ENCODE measurements at regions not wholly inside any gene's neighbourhood (a gene's known extent, or its start where the extent isn't known, plus 50 kb on each side); places are given as distances from the start of the nearest gene placed in this dataset.

DNA sequence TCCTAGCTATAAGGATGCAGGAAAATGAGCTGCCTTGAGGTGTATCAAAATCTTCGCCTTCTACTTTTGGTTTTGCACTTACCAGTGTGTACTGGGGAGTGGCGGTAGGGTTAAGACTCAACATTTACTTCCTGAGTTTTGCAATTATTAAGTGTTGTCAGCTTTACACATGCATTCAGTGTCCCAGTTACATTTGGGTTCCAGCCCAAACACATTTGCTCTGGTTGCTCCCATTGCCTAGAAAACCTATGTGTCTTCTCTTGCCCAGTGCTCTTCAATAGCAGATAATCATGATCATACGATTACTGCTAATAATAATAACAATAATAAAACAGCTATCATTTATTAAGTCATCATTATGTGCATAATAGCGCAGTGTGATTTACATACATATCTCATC lies 241.5 kb upstream of the PAPPA start:
- TF ChIP-seq POLR2AphosphoS5 (IDR thresholded peaks at IDR 0.05; ENCODE audit: low read depth, low read length): no peak
- TF ChIP-seq, protein P1, sequence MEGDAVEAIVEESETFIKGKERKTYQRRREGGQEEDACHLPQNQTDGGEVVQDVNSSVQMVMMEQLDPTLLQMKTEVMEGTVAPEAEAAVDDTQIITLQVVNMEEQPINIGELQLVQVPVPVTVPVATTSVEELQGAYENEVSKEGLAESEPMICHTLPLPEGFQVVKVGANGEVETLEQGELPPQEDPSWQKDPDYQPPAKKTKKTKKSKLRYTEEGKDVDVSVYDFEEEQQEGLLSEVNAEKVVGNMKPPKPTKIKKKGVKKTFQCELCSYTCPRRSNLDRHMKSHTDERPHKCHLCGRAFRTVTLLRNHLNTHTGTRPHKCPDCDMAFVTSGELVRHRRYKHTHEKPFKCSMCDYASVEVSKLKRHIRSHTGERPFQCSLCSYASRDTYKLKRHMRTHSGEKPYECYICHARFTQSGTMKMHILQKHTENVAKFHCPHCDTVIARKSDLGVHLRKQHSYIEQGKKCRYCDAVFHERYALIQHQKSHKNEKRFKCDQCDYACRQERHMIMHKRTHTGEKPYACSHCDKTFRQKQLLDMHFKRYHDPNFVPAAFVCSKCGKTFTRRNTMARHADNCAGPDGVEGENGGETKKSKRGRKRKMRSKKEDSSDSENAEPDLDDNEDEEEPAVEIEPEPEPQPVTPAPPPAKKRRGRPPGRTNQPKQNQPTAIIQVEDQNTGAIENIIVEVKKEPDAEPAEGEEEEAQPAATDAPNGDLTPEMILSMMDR (IDR thresholded peaks at IDR 0.05): no peak
- TF ChIP-seq, protein P2, sequence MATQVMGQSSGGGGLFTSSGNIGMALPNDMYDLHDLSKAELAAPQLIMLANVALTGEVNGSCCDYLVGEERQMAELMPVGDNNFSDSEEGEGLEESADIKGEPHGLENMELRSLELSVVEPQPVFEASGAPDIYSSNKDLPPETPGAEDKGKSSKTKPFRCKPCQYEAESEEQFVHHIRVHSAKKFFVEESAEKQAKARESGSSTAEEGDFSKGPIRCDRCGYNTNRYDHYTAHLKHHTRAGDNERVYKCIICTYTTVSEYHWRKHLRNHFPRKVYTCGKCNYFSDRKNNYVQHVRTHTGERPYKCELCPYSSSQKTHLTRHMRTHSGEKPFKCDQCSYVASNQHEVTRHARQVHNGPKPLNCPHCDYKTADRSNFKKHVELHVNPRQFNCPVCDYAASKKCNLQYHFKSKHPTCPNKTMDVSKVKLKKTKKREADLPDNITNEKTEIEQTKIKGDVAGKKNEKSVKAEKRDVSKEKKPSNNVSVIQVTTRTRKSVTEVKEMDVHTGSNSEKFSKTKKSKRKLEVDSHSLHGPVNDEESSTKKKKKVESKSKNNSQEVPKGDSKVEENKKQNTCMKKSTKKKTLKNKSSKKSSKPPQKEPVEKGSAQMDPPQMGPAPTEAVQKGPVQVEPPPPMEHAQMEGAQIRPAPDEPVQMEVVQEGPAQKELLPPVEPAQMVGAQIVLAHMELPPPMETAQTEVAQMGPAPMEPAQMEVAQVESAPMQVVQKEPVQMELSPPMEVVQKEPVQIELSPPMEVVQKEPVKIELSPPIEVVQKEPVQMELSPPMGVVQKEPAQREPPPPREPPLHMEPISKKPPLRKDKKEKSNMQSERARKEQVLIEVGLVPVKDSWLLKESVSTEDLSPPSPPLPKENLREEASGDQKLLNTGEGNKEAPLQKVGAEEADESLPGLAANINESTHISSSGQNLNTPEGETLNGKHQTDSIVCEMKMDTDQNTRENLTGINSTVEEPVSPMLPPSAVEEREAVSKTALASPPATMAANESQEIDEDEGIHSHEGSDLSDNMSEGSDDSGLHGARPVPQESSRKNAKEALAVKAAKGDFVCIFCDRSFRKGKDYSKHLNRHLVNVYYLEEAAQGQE (IDR thresholded peaks at IDR 0.05; ENCODE audit: insufficient read depth in 1 of 2, low read depth in 2 of 2, low read length in 1 of 2): no peak
- TF ChIP-seq SIN3A (IDR thresholded peaks at IDR 0.05; ENCODE audit: borderline replicate concordance, insufficient read depth, low read depth, low read length): no peak
